HepG2 (cell line): ENCODE measurements at regions not wholly inside any gene's neighbourhood (a gene's known extent, or its start where the extent isn't known, plus 50 kb on each side); places are given as distances from the start of the nearest gene placed in this dataset.
A peak's percentile ranks its signal among the peaks of the same experiment; 100 is the strongest.

Experiments used
- ATAC-seq: fragments of 200-7000 bp; cut with Tn5 transposase; 3 replicates; pipeline ENCODE4 v1.9.1; 2020; ENCODE audit warnings: mild to moderate bottlenecking, moderate library complexity
- BruUV-seq: library from RNA; stranded (reverse); fragments of 400-500 nt; replicated peaks from 2 replicates; lab custom pipeline; 2021; lab: Mats Ljungman, UMichigan
- CTCF ChIA-PET: fragments of 300-600 bp; formaldehyde crosslinking; extraction: SDS; loops from one replicate; lab custom pipeline; 2021; ENCODE audit warnings: low total read pairs, inconsistent platforms, low intra/inter-chr PET ratio; lab: Yijun Ruan, JAX
- POLR2A ChIA-PET: fragments of 350-600 bp; sonication (Branson Sonifier 250); formaldehyde crosslinking; loops from one replicate; lab custom pipeline; 2020; ENCODE audit warnings: antibody characterized with exemption, inconsistent platforms; lab: Yijun Ruan, JAX
- DNase-seq: peaks from one replicate; pipeline ENCODE4 v3.0.0-alpha.2; 2015; ENCODE audit warnings: low spot score
- FAIRE-seq: peaks from 3 replicates; lab custom pipeline; 2011; peaks lifted over from hg19 to GRCh38; lab: Jason Lieb, UNC
- H2AFZ ChIP-seq: one replicate; pipeline ENCODE4 v1.6.1; 2011; ENCODE audit warnings: low read length, inconsistent platforms
- H3K27ac ChIP-seq: fragments of 300-600 bp; 3 replicates; pipeline ENCODE4 v1.8.0; 2011; ENCODE audit warnings: mixed run types, mild to moderate bottlenecking, mixed read lengths, low read length, inconsistent platforms; ENCODE audit not compliant: insufficient read depth; ENCODE audit errors: extremely low read length
- H3K27me3 ChIP-seq, 2 experiments: fragments of 200-600 bp in 1 of 2; 2 replicates in 1 of 2; 3 replicates in 1 of 2; pipeline versions ENCODE4 v1.6.0 to v1.8.0; 2011; ENCODE audit warnings: low read length in 2 of 2, mild to moderate bottlenecking in 2 of 2, moderate library complexity in 2 of 2, inconsistent platforms in 1 of 2; ENCODE audit not compliant: insufficient read depth in 2 of 2, control insufficient read depth in 1 of 2
- H3K36me3 ChIP-seq, 2 experiments: fragments of 200-600 bp in 1 of 2; replicated peaks in 1 of 2; 2 replicates in 1 of 2; 3 replicates in 1 of 2; pipeline versions ENCODE4 v1.5.1 to v1.8.0; 2011; ENCODE audit warnings: low read length in 2 of 2, inconsistent platforms in 1 of 2; ENCODE audit not compliant: insufficient read depth in 2 of 2, control insufficient read depth in 1 of 2
- H3K4me1 ChIP-seq: 2 replicates; pipeline ENCODE4 v1.5.1; 2012; ENCODE audit warnings: low read length, inconsistent platforms; ENCODE audit not compliant: insufficient read depth
- H3K4me2 ChIP-seq: 2 replicates; pipeline ENCODE4 v1.6.0; 2011; ENCODE audit warnings: low read depth, low read length, inconsistent platforms
- H3K4me3 ChIP-seq, 3 experiments: fragments of 200-600 bp in 1 of 3; sonication (generic), shearing (Covaris generic) in 1 of 3; replicated peaks in 1 of 3; 2 replicates each; pipeline ENCODE4 v1.5.1; 2011 to 2016; ENCODE audit warnings: low read length in 3 of 3, inconsistent platforms in 2 of 3, low read depth in 2 of 3, mild to moderate bottlenecking in 2 of 3, control low read depth in 1 of 3, mixed read lengths in 1 of 3; ENCODE audit not compliant: insufficient read depth in 1 of 3
- H3K79me2 ChIP-seq: one replicate; pipeline ENCODE4 v1.6.1; 2011; ENCODE audit warnings: low read length, inconsistent platforms; ENCODE audit not compliant: insufficient read depth
- H3K9ac ChIP-seq: 2 replicates; pipeline ENCODE4 v1.6.0; 2011; ENCODE audit warnings: mild to moderate bottlenecking, low read depth, low read length, inconsistent platforms; ENCODE audit not compliant: insufficient read depth
- H3K9me3 ChIP-seq: 2 replicates; pipeline ENCODE4 v1.5.1; 2012; ENCODE audit warnings: mild to moderate bottlenecking, low read length
- H4K20me1 ChIP-seq: 2 replicates; pipeline ENCODE4 v1.6.0; 2011; ENCODE audit warnings: inconsistent platforms, mild to moderate bottlenecking, low read length, moderate library complexity; ENCODE audit not compliant: insufficient read depth
- AFF4 ChIP-seq: sonication (generic); formaldehyde crosslinking; IDR thresholded peaks from 2 replicates; pipeline ENCODE4 v1.4.0; 2020; ENCODE audit warnings: missing genetic modification reagents
- CEBPB ChIP-seq: IDR thresholded peaks from 2 replicates; pipeline ENCODE4 v1.6.1; 2011; ENCODE audit warnings: low read depth, low read length, improper control_type of control experiment, borderline replicate concordance
- CEBPG ChIP-seq: IDR thresholded peaks from 2 replicates; pipeline ENCODE4 v1.6.1; 2016
- MTF2 ChIP-seq: sonication (generic); formaldehyde crosslinking; IDR thresholded peaks from 2 replicates; pipeline ENCODE4 v1.5.0; 2020; ENCODE audit warnings: missing genetic modification reagents, borderline replicate concordance
- SAP130 ChIP-seq: IDR thresholded peaks from 2 replicates; pipeline ENCODE4 v1.6.1; 2016; ENCODE audit warnings: low read depth
- SCMH1 ChIP-seq: sonication (generic); formaldehyde crosslinking; IDR thresholded peaks from 2 replicates; pipeline ENCODE4 v1.9.0; 2021; ENCODE audit warnings: missing genetic modification reagents, mild to moderate bottlenecking, borderline replicate concordance
- ZBTB46 ChIP-seq: sonication (generic); formaldehyde crosslinking; IDR thresholded peaks from 2 replicates; pipeline ENCODE4 v1.4.0; 2020; ENCODE audit warnings: mild to moderate bottlenecking, missing genetic modification reagents, borderline replicate concordance
- WGBS: methylation state at CpG from one replicate; pipeline ENCODE4 v1.1.6; 2017; ENCODE audit warnings: low lambda C conversion rate; 5-methylcytosine and 5-hydroxymethylcytosine counted together
- in situ Hi-C: cut with HindIII; loops from 2 replicates; pipeline ENCODE4 v1.10.0; 2017; ENCODE audit warnings: low pct_unique_long_range_greater_than_20kb; ENCODE audit not compliant: extremely low pct_ligation_motif_present
- intact Hi-C: fragments of 100-400 bp; cut with micrococcal nuclease; formaldehyde crosslinking; loops from one replicate; pipeline ENCODE4 v1.10.0; 2022; ENCODE audit not compliant: unreplicated experiment

- no peak for TF ChIP-seq AFF4 (CRISPR knock-in tag)
- no peak for TF ChIP-seq MTF2 (CRISPR knock-in tag)
- no peak for TF ChIP-seq SCMH1
- no peak for TF ChIP-seq SAP130 (CRISPR knock-in tag)
These were observed 249.1 kb downstream of the SUCLG1 start (continued) for GRCh38 chr2:84209941-84210340.

- FAIRE-seq: no peak
- ATAC-seq: no peak
- Histone ChIP-seq H3K27ac (no peak overlapping the region), H3K36me3 (no peaks in the 10 kb centered on the region), H3K79me2 (no peaks in the 10 kb centered on the region), H3K4me3 (no peak overlapping the region), H3K4me1 (no peaks in the 10 kb centered on the region), H3K27me3 (peaks cover 0 to 8% of the 10 kb centered on the region in 2 experiments; a peak in 2 of 5 replicates), H2AFZ (no peak overlapping the region), H3K9ac (no peak overlapping the region), H3K4me2 (no peak overlapping the region), H4K20me1 (no peaks in the 10 kb centered on the region), H3K9me3 (no peaks in the 10 kb centered on the region)
- DNase-seq: no peak
- intact Hi-C loops: no loop called here
- ChIA-PET POLR2A (no interaction called here), CTCF (no interaction called here)
- BruUV-seq: no TSS peak
- WGBS: 58% methylated on average over 3 of the region's 3 CpGs
- in situ Hi-C loops: no loop called here
- TF ChIP-seq CEBPB (peak; percentile 87), ZBTB46 (CRISPR knock-in tag) (no peak), CEBPG (peak; percentile 42; the same call in 1 of the 2 replicates)
These were observed 254.1 kb downstream of the SUCLG1 start for GRCh38 chr2:84204995-84205394.
